Mesendoderm (in vitro differentiated cells): ENCODE measurements at regions not wholly inside any gene's neighbourhood (a gene's known extent, or its start where the extent isn't known, plus 50 kb on each side); places are given as distances from the start of the nearest gene placed in this dataset.
"Not testable (repeated sequence)": the region's sequence is repeated elsewhere in the genome, so short reads cannot be mapped to it uniquely, and the experiment has no call there.

ENCODE experiments used
- DNase-seq: peaks from one replicate; pipeline ENCODE4 v3.0.0; 2013
- H2AK5ac ChIP-seq: 2 replicates; pipeline ENCODE4 v1.6.1; 2013; ENCODE audit warnings: low read length, inconsistent platforms
- H2BK120ac ChIP-seq: 2 replicates; pipeline ENCODE4 v1.6.1; 2013; ENCODE audit warnings: low read depth, mild to moderate bottlenecking, low read length, moderate library complexity, mixed read lengths
- H2BK15ac ChIP-seq: replicated peaks from 2 replicates; pipeline ENCODE4 v1.6.1; 2013; ENCODE audit warnings: low read depth, mild to moderate bottlenecking, moderate library complexity
- H2BK5ac ChIP-seq: 2 replicates; pipeline ENCODE4 v1.6.1; 2013; ENCODE audit warnings: low read length, inconsistent platforms
- H3K18ac ChIP-seq: 2 replicates; pipeline ENCODE4 v1.6.1; 2013; ENCODE audit warnings: mild to moderate bottlenecking, low read length, mixed read lengths
- H3K23ac ChIP-seq: one replicate; pipeline ENCODE4 v1.6.1; 2013; ENCODE audit warnings: low read length
- H3K27ac ChIP-seq: 2 replicates; pipeline ENCODE4 v1.5.1; 2013; ENCODE audit warnings: low read depth, mild to moderate bottlenecking, inconsistent platforms, low read length, moderate library complexity
- H3K27me3 ChIP-seq: 2 replicates; pipeline ENCODE4 v1.6.1; 2013; ENCODE audit warnings: low read length, control low read depth, mild to moderate bottlenecking, inconsistent platforms; ENCODE audit not compliant: insufficient read depth, poor library complexity
- H3K36me3 ChIP-seq: 2 replicates; pipeline ENCODE4 v1.6.1; 2013; ENCODE audit warnings: low read length, inconsistent platforms; ENCODE audit not compliant: control insufficient read depth, insufficient read depth
- H3K4ac ChIP-seq: one replicate; pipeline ENCODE4 v1.6.1; 2013; ENCODE audit warnings: low read depth, mild to moderate bottlenecking, low read length, moderate library complexity
- H3K4me1 ChIP-seq: 2 replicates; pipeline ENCODE4 v1.6.1; 2013; ENCODE audit warnings: low read depth, low read length, inconsistent platforms; ENCODE audit not compliant: control insufficient read depth
- H3K4me2 ChIP-seq: 2 replicates; pipeline ENCODE4 v1.6.1; 2013; ENCODE audit warnings: low read length
- H3K4me3 ChIP-seq: 2 replicates; pipeline ENCODE4 v1.5.1; 2013; ENCODE audit warnings: mild to moderate bottlenecking, low read length
- H3K56ac ChIP-seq: one replicate; pipeline ENCODE4 v1.6.1; 2013; ENCODE audit warnings: low read length
- H3K79me1 ChIP-seq: 2 replicates; pipeline ENCODE4 v1.6.1; 2013; ENCODE audit warnings: low read length, inconsistent platforms
- H3K79me2 ChIP-seq: 2 replicates; pipeline ENCODE4 v1.6.1; 2013; ENCODE audit warnings: mild to moderate bottlenecking, low read length; ENCODE audit not compliant: control insufficient read depth, insufficient read depth
- H3K9ac ChIP-seq: 2 replicates; pipeline ENCODE4 v1.6.1; 2013; ENCODE audit warnings: low read length, inconsistent platforms
- H4K5ac ChIP-seq: one replicate; pipeline ENCODE4 v1.6.1; 2013; ENCODE audit warnings: low read length
- H4K8ac ChIP-seq: one replicate; pipeline ENCODE4 v1.6.1; 2013; ENCODE audit warnings: low read depth, mild to moderate bottlenecking, control low read depth, low read length, moderate library complexity
- WGBS: extraction: QIAGEN DNeasy Blood & Tissue Kit; methylation state at CpG from one replicate; pipeline ENCODE4 v1.1.7; 2013; ENCODE audit warnings: low lambda C conversion rate, missing lambda C conversion rate; ENCODE audit not compliant: insufficient coverage; ENCODE audit errors: extremely low coverage; 5-methylcytosine and 5-hydroxymethylcytosine counted together

GRCh38 chr5:62900976-62901375, 322.4 kb downstream of the LRRC70 start:
- Histone ChIP-seq H2BK15ac (no peak overlapping the region), H4K5ac (no peak overlapping the region), H3K79me2 (no peaks in the 10 kb centered on the region), H2BK120ac (no peak overlapping the region), H2AK5ac (no peak overlapping the region), H3K4ac (no peak overlapping the region), H3K79me1 (no peaks in the 10 kb centered on the region), H3K4me3 (no peak overlapping the region), H3K4me1 (no peaks in the 10 kb centered on the region), H3K18ac (no peak overlapping the region), H3K4me2 (no peak overlapping the region), H3K27me3 (no peaks in the 10 kb centered on the region), H4K8ac (no peak overlapping the region), H3K36me3 (no peaks in the 10 kb centered on the region), H3K56ac (no peak overlapping the region), H3K27ac (no peak overlapping the region), H3K9ac (no peak overlapping the region), H2BK5ac (no peak overlapping the region), H3K23ac (no peak overlapping the region)
- DNase-seq = no peak
- WGBS = no CpG with 5 or more reads among the region's 1 CpG

- no peak overlapping the region for H3K4ac ChIP-seq
- no CpG with 5 or more reads among the region's 8 CpGs for WGBS
- no peaks in the 10 kb centered on the region for H3K27me3 ChIP-seq
- H2BK15ac ChIP-seq = no peak overlapping the region
- DNase-seq = peak; percentile 3
- no peaks in the 10 kb centered on the region for H3K4me1 ChIP-seq
- H2BK120ac ChIP-seq = no peak overlapping the region
- no peak overlapping the region for H3K4me2 ChIP-seq
- H2BK5ac ChIP-seq = no peak overlapping the region
- no peaks in the 10 kb centered on the region for H3K36me3 ChIP-seq
- no peak overlapping the region for H2AK5ac ChIP-seq
- no peak overlapping the region for H3K56ac ChIP-seq
- no peaks in the 10 kb centered on the region for H3K79me1 ChIP-seq
- H4K8ac ChIP-seq = no peak overlapping the region
- H3K27ac ChIP-seq = no peak overlapping the region
- no peak overlapping the region for H3K4me3 ChIP-seq
- no peak overlapping the region for H3K9ac ChIP-seq
- H3K18ac ChIP-seq = no peak overlapping the region
- H3K23ac ChIP-seq = no peak overlapping the region
- no peaks in the 10 kb centered on the region for H3K79me2 ChIP-seq
- no peak overlapping the region for H4K5ac ChIP-seq
These were observed 317.7 kb downstream of the LRRC70 start for GRCh38 chr5:62896121-62896893.

- H4K8ac ChIP-seq = no peak overlapping the region
- no peaks in the 10 kb centered on the region for H3K36me3 ChIP-seq
- H3K23ac ChIP-seq = no peak overlapping the region
- H3K9ac ChIP-seq = no peak overlapping the region
- no peak overlapping the region for H2BK120ac ChIP-seq
- H3K79me1 ChIP-seq = no peaks in the 10 kb centered on the region
- no peak overlapping the region for H2AK5ac ChIP-seq
- peak; percentile 88 for DNase-seq
- H3K56ac ChIP-seq = no peak overlapping the region
- H2BK15ac ChIP-seq = no peak overlapping the region
- H3K27ac ChIP-seq = no peak overlapping the region
- 100% methylated on average over 2 of the region's 5 CpGs for WGBS
- H3K4me3 ChIP-seq = no peak overlapping the region
- H3K4me2 ChIP-seq = no peak overlapping the region
- no peaks in the 10 kb centered on the region for H3K27me3 ChIP-seq
- H2BK5ac ChIP-seq = no peak overlapping the region
- H4K5ac ChIP-seq = no peak overlapping the region
- peak overlapping the region; percentile 60 for H3K18ac ChIP-seq
- H3K4me1 ChIP-seq = no peaks in the 10 kb centered on the region
- no peaks in the 10 kb centered on the region for H3K79me2 ChIP-seq
- no peak overlapping the region for H3K4ac ChIP-seq
These were observed 308.1 kb downstream of the LRRC70 start for GRCh38 chr5:62886603-62887315.

- H3K9ac ChIP-seq, H2BK5ac ChIP-seq, H3K79me1 ChIP-seq, H3K23ac ChIP-seq, H3K18ac ChIP-seq, H3K56ac ChIP-seq, H4K8ac ChIP-seq, H3K27me3 ChIP-seq, H3K4ac ChIP-seq, H4K5ac ChIP-seq, H3K27ac ChIP-seq, H2AK5ac ChIP-seq, H3K36me3 ChIP-seq, H2BK15ac ChIP-seq, H3K4me1 ChIP-seq, H3K4me3 ChIP-seq, DNase-seq, H3K79me2 ChIP-seq, H3K4me2 ChIP-seq, H2BK120ac ChIP-seq: not testable (repeated sequence)
- WGBS = no CpG with 5 or more reads among the region's 5 CpGs
These were observed 258.7 kb downstream of the LRRC70 start for GRCh38 chr5:62837330-62837729.

- Histone ChIP-seq H3K36me3 (no peaks in the 10 kb centered on the region), H2BK15ac (no peak overlapping the region), H4K5ac (no peak overlapping the region), H3K79me2 (no peaks in the 10 kb centered on the region), H3K4me3 (no peak overlapping the region), H3K56ac (no peak overlapping the region), H3K18ac (no peak overlapping the region), H2AK5ac (no peak overlapping the region), H3K4me1 (no peaks in the 10 kb centered on the region), H3K9ac (no peak overlapping the region), H3K27ac (no peak overlapping the region), H3K23ac (no peak overlapping the region), H3K4ac (no peak overlapping the region), H3K79me1 (no peaks in the 10 kb centered on the region), H2BK5ac (no peak overlapping the region), H3K4me2 (no peak overlapping the region), H2BK120ac (no peak overlapping the region), H4K8ac (no peak overlapping the region), H3K27me3 (no peaks in the 10 kb centered on the region)
- no CpG with 5 or more reads among the region's 2 CpGs for WGBS
- DNase-seq = no peak
These were observed 251.0 kb downstream of the LRRC70 start for GRCh38 chr5:62829604-62829986.
